H9 (cell line): ENCODE measurements at regions not wholly inside any gene's neighbourhood (a gene's known extent, or its start where the extent isn't known, plus 50 kb on each side); places are given as distances from the start of the nearest gene placed in this dataset.

ENCODE experiments used
- DNase-seq: peaks from one replicate; pipeline ENCODE4 v3.0.0-alpha.2; 2017
- H2AFZ ChIP-seq: one replicate; pipeline ENCODE4 v1.6.1; 2013; ENCODE audit warnings: mild to moderate bottlenecking, low read length, control low read depth, moderate library complexity
- H2AK5ac ChIP-seq: 2 replicates; pipeline ENCODE4 v1.6.1; 2013; ENCODE audit warnings: low read length, control low read depth, mixed read lengths; ENCODE audit not compliant: insufficient read length
- H2BK120ac ChIP-seq: one replicate; pipeline ENCODE4 v1.6.1; 2013; ENCODE audit warnings: low read depth, mild to moderate bottlenecking, low read length, control low read depth, inconsistent platforms; ENCODE audit not compliant: poor library complexity, severe bottlenecking
- H2BK12ac ChIP-seq: 2 replicates; pipeline ENCODE4 v1.6.1; 2013; ENCODE audit warnings: low read length, control low read depth, mixed read lengths, low read depth; ENCODE audit not compliant: insufficient read length
- H2BK15ac ChIP-seq: 2 replicates; pipeline ENCODE4 v1.6.1; 2013; ENCODE audit warnings: low read depth, low read length, control low read depth
- H2BK20ac ChIP-seq: one replicate; pipeline ENCODE4 v1.6.1; 2013; ENCODE audit warnings: low read depth, mild to moderate bottlenecking, low read length, control low read depth, inconsistent platforms; ENCODE audit not compliant: poor library complexity, severe bottlenecking
- H2BK5ac ChIP-seq: 2 replicates; pipeline ENCODE4 v1.6.1; 2013; ENCODE audit warnings: low read length, control low read depth, mixed read lengths; ENCODE audit not compliant: insufficient read length
- H3K14ac ChIP-seq: 2 replicates; pipeline ENCODE4 v1.6.1; 2013; ENCODE audit warnings: low read length, control low read depth; ENCODE audit not compliant: insufficient read depth
- H3K18ac ChIP-seq: 2 replicates; pipeline ENCODE4 v1.6.1; 2013; ENCODE audit warnings: low read depth, mild to moderate bottlenecking, mixed read lengths, low read length, control low read depth; ENCODE audit not compliant: insufficient read length
- H3K23ac ChIP-seq: 2 replicates; pipeline ENCODE4 v1.6.1; 2013; ENCODE audit warnings: low read length, control low read depth, mixed read lengths, low read depth; ENCODE audit not compliant: insufficient read length
- H3K23me2 ChIP-seq: 2 replicates; pipeline ENCODE4 v1.6.1; 2013; ENCODE audit warnings: low read depth, mild to moderate bottlenecking, mixed read lengths, low read length, control low read depth; ENCODE audit not compliant: insufficient read length, poor library complexity, severe bottlenecking
- H3K27ac ChIP-seq: 2 replicates; pipeline ENCODE4 v1.5.1; 2013; ENCODE audit warnings: low read length, control low read depth, mixed read lengths, low read depth; ENCODE audit not compliant: insufficient read length
- H3K27me3 ChIP-seq: 2 replicates; pipeline ENCODE4 v1.6.1; 2013; ENCODE audit warnings: low read length, control low read depth, inconsistent platforms; ENCODE audit not compliant: insufficient read depth
- H3K4ac ChIP-seq: 2 replicates; pipeline ENCODE4 v1.6.1; 2013; ENCODE audit warnings: low read depth, mild to moderate bottlenecking, control low read depth, inconsistent platforms, low read length, moderate library complexity
- H3K4me1 ChIP-seq: 2 replicates; pipeline ENCODE4 v1.6.1; 2013; ENCODE audit warnings: low read length, control low read depth, inconsistent platforms; ENCODE audit not compliant: insufficient read depth
- H3K4me2 ChIP-seq: 2 replicates; pipeline ENCODE4 v1.6.1; 2013; ENCODE audit warnings: low read length, control low read depth, mixed read lengths; ENCODE audit not compliant: insufficient read length, insufficient read depth
- H3K56ac ChIP-seq: 2 replicates; pipeline ENCODE4 v1.6.1; 2013; ENCODE audit warnings: low read depth, mild to moderate bottlenecking, mixed read lengths, low read length, control low read depth; ENCODE audit not compliant: insufficient read length
- H3K79me1 ChIP-seq: 2 replicates; pipeline ENCODE4 v1.6.1; 2013; ENCODE audit warnings: low read depth, mild to moderate bottlenecking, moderate library complexity, low read length, control low read depth, inconsistent platforms; ENCODE audit not compliant: insufficient read depth, poor library complexity, severe bottlenecking
- H3K79me2 ChIP-seq: 2 replicates; pipeline ENCODE4 v1.6.1; 2013; ENCODE audit warnings: low read length, control low read depth, inconsistent platforms; ENCODE audit not compliant: insufficient read depth
- H3K9ac ChIP-seq: 2 replicates; pipeline ENCODE4 v1.6.1; 2013; ENCODE audit warnings: low read length, control low read depth, mixed read lengths; ENCODE audit not compliant: insufficient read length; ENCODE audit errors: extremely low read depth
- H3K9me3 ChIP-seq: one replicate; pipeline ENCODE4 v1.6.1; 2013; ENCODE audit warnings: low read depth, low read length, inconsistent platforms; ENCODE audit not compliant: control insufficient read depth
- H3T11ph ChIP-seq: one replicate; pipeline ENCODE4 v1.6.1; 2013; ENCODE audit warnings: mild to moderate bottlenecking, low read length, control low read depth, inconsistent platforms
- H4K20me1 ChIP-seq: one replicate; pipeline ENCODE4 v1.6.1; 2013; ENCODE audit not compliant: control insufficient read depth, insufficient read length, insufficient read depth
- H4K5ac ChIP-seq: 2 replicates; pipeline ENCODE4 v1.6.1; 2013; ENCODE audit warnings: low read depth, mild to moderate bottlenecking, mixed read lengths, low read length, control low read depth; ENCODE audit not compliant: insufficient read length
- H4K8ac ChIP-seq: replicated peaks from 2 replicates; pipeline ENCODE4 v1.6.1; 2013; ENCODE audit warnings: low read length, control low read depth, mixed read lengths, low read depth; ENCODE audit not compliant: insufficient read length
- H4K91ac ChIP-seq: 2 replicates; pipeline ENCODE4 v1.6.1; 2013; ENCODE audit warnings: low read depth, mild to moderate bottlenecking, moderate library complexity, mixed read lengths, low read length, control low read depth; ENCODE audit not compliant: insufficient read length
- H3K27ac Mint-ChIP-seq, 3 experiments: 2 replicates in 2 of 3; 3 replicates in 1 of 3; pipeline ENCODE4 v1.8.0; 2020 to 2021; ENCODE audit warnings: mixed read lengths in 3 of 3, mild to moderate bottlenecking in 1 of 3, moderate library complexity in 1 of 3
- H3K27me3 Mint-ChIP-seq: 2 replicates; pipeline ENCODE4 v1.8.0; 2021; ENCODE audit warnings: low read depth, mild to moderate bottlenecking, moderate library complexity, mixed read lengths
- H3K36me3 Mint-ChIP-seq, 3 experiments: 2 replicates in 2 of 3; 3 replicates in 1 of 3; pipeline ENCODE4 v1.8.0; 2020 to 2021; ENCODE audit warnings: low read depth in 3 of 3, mixed read lengths in 3 of 3; ENCODE audit not compliant: insufficient read depth in 1 of 3
- H3K4me1 Mint-ChIP-seq, 2 experiments: 2 replicates each; pipeline ENCODE4 v1.8.0; 2020; ENCODE audit warnings: mixed read lengths in 2 of 2
- H3K4me3 Mint-ChIP-seq, 2 experiments: 2 replicates in 1 of 2; 3 replicates in 1 of 2; pipeline ENCODE4 v1.8.0; 2020 to 2021; ENCODE audit warnings: mild to moderate bottlenecking in 2 of 2, mixed read lengths in 2 of 2, moderate library complexity in 1 of 2
- H3K9me3 Mint-ChIP-seq, 2 experiments: 2 replicates in 1 of 2; 3 replicates in 1 of 2; pipeline ENCODE4 v1.8.0; 2020; ENCODE audit warnings: mild to moderate bottlenecking in 2 of 2, mixed read lengths in 2 of 2, moderate library complexity in 1 of 2
- CTCF ChIP-seq: fragments of 200-600 bp; sonication (generic); conservative IDR thresholded peaks from 3 replicates; pipeline ENCODE4 v1.8.0; 2021; ENCODE audit warnings: antibody characterized with exemption, mild to moderate bottlenecking
- WGBS: extraction: QIAGEN DNeasy Blood & Tissue Kit; methylation state at CpG from one replicate; pipeline ENCODE4 v1.1.7; 2013; ENCODE audit warnings: missing lambda C conversion rate, low lambda C conversion rate, mixed read lengths; ENCODE audit not compliant: insufficient read length; ENCODE audit errors: extremely low coverage; 5-methylcytosine and 5-hydroxymethylcytosine counted together

GRCh38 chr1:98129491-98129890 is 208.7 kb upstream of the DPYD start:
- DNase-seq = no peak
- Mint-ChIP-seq H3K4me1 (peaks cover 0 to 2% of the 10 kb centered on the region in 2 experiments; a peak in 2 of 4 replicates), H3K27ac (no peak overlapping the region), H3K36me3 (no peaks in the 10 kb centered on the region), H3K4me3 (no peak overlapping the region), H3K27me3 (no peaks in the 10 kb centered on the region), H3K9me3 (no peaks in the 10 kb centered on the region)
- no peak overlapping the region for H2AFZ ChIP-seq
- no peak for TF ChIP-seq CTCF
- no peak overlapping the region for H2BK12ac ChIP-seq
- H3K23me2 ChIP-seq = no peaks in the 10 kb centered on the region
- H3T11ph ChIP-seq = no peak overlapping the region
- no peak overlapping the region for H3K18ac ChIP-seq
- no peak overlapping the region for H3K9ac ChIP-seq
- H3K56ac ChIP-seq = no peak overlapping the region
- H3K27ac ChIP-seq = no peak overlapping the region
- H3K23ac ChIP-seq = no peak overlapping the region
- no peak overlapping the region for H2BK15ac ChIP-seq
- H3K9me3 ChIP-seq = no peaks in the 10 kb centered on the region
- no peaks in the 10 kb centered on the region for H3K27me3 ChIP-seq
- no peak overlapping the region for H2AK5ac ChIP-seq
- H4K8ac ChIP-seq = no peak overlapping the region
- no peaks in the 10 kb centered on the region for H3K4me1 ChIP-seq
- no peaks in the 10 kb centered on the region for H4K20me1 ChIP-seq
- H2BK20ac ChIP-seq = no peak overlapping the region
- no peak overlapping the region for H3K14ac ChIP-seq
- H3K4me2 ChIP-seq = no peak overlapping the region
- H3K79me1 ChIP-seq = no peaks in the 10 kb centered on the region
- no peak overlapping the region for H4K5ac ChIP-seq
- H2BK5ac ChIP-seq = no peak overlapping the region
- no peak overlapping the region for H4K91ac ChIP-seq
- no peak overlapping the region for H2BK120ac ChIP-seq
- no CpG with 5 or more reads among the region's 1 CpG for WGBS
- no peaks in the 10 kb centered on the region for H3K79me2 ChIP-seq
- no peak overlapping the region for H3K4ac ChIP-seq
